ENCODE measurements at regions not wholly inside any gene's neighbourhood (a gene's known extent, or its start where the extent isn't known, plus 50 kb on each side); places are given as distances from the start of the nearest gene placed in this dataset.

DNA sequence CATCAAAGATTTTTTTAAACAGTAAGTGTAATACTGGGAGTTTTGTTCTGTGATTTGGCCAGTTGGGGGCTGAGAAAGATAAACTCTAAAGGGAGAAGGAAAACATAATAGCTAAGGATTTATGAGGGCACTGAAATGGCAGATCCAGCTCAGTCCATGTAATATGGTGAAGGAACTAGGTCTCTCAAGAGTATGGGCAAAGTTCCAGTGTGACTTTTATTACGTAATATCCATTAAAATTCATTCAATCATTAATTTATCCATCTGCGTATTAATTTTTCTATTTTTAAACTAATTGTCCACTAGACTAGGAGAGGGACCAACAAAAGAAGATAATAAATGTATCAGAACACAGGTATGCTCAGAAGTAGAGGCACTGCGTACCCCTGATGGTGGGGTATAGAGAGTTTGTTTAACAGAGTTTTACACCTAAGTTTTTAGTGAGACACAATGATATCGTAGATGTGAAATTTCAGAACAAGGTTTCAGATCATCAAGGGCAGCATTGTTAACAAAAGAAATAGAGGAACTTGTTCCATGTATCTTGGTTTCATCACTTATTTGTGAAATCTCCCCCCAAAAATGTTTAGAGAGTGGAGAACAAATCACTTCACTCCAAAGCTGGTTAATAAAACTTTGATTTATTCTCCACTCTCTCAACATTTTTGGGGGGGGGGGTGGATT lies 351.1 kb downstream of the GRXCR1 start:
- DNase-seq (ENCODE audit: low read depth, low spot score): no peak

- DNase-seq (ENCODE audit: low read depth, low spot score): no peak
These were observed 352.3 kb downstream of the GRXCR1 start for GRCh38 chr4:43244688-43245382.

GRCh38 chr4:43251841-43252240 lies 359.3 kb downstream of the GRXCR1 start:
- no peak for DNase-seq (ENCODE audit: low read depth, low spot score)

DNA sequence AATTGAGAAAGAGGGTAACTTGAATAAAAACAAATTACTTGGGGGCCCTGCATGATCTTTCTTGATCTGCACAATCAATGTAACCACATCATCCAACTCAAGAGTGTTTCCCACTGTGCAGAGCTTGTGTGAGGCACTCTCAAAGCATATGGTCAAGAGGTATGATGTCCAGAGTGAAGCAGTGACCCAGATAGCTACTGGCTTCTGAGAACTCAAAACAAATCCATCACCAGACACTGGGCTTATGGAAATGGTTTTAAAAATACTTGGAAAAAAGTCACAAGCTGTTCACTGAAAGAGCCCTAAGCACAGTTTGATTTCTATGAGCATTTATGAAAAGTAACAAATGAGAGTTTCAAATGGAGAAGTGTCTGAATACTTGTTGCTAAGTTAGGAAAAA lies 361.0 kb downstream of the GRXCR1 start:
- no peak for DNase-seq (ENCODE audit: low read depth, low spot score)

GRCh38 chr4:43264730-43265129 lies 372.2 kb downstream of the GRXCR1 start:
- DNase-seq (ENCODE audit: low read depth, low spot score): no peak

GRCh38 chr4:43271946-43272345 lies 379.4 kb downstream of the GRXCR1 start:
- no peak for DNase-seq (ENCODE audit: low read depth, low spot score)

- DNase-seq (ENCODE audit: low read depth, low spot score): no peak
These were observed 381.9 kb downstream of the GRXCR1 start for GRCh38 chr4:43274376-43274775.

GRCh38 chr4:43275779-43276178 lies 383.3 kb downstream of the GRXCR1 start:
- no peak for DNase-seq (ENCODE audit: low read depth, low spot score)

- DNase-seq (ENCODE audit: low read depth, low spot score): no peak
These were observed 383.8 kb downstream of the GRXCR1 start for GRCh38 chr4:43276321-43276720.

DNA sequence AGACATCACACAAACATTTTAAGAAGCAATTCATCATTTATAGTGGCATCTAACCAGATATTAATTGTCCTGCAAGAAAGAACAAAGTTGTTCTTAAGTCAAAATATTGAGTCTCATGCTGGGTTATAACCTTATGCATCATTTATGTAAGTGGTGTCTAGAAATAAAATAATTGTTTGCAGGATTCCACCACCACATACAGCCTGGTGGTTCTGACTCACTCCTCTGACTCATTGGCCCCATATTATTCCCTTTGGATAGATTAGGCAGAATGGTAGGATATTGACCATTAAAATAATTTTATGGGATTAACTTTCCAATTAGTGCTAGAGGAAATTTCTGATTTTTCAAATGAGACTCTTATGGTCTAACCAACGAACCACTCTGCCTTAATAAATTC lies 384.5 kb downstream of the GRXCR1 start:
- no peak for DNase-seq (ENCODE audit: low read depth, low spot score)

DNA sequence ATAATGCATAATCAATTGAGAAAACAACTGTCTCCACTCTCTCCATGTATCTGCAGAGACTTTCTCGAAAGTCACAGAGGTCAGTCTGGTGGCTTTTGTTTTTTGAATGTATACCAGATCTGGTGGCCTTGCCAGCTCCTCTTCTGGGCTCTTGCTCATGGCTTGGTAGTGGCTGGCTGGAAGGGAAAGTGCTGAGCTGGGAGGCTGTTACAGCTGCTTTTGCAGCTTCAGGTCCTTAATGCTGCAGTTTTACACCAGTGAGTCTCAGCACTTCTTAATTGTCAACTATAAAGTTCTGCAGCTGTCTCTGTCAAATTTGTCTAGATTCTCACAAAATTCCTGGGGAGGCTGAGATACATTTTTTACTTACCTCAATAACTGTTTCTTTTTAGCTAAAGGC lies 390.0 kb downstream of the GRXCR1 start:
- no peak for DNase-seq (ENCODE audit: low read depth, low spot score)

DNA sequence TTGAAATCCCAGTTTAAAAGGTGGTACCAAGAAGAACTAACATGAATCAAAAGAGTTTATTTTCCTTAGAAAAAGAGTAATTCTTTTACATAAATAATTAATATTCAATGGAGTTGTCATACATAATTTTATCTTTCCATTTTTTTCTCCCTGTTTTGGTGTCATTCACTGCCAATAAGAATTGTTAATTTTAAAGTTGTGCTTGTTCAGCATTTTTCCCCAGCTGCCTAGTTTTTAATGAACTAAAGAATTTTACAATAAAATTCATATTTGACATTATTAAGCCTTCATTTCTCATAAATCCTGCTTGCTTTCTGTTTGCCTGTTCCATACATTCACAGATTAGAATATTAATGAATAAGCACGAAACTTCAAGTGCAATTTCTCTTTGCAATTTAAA lies 393.6 kb downstream of the GRXCR1 start:
- no peak for DNase-seq (ENCODE audit: low read depth, low spot score)

DNA sequence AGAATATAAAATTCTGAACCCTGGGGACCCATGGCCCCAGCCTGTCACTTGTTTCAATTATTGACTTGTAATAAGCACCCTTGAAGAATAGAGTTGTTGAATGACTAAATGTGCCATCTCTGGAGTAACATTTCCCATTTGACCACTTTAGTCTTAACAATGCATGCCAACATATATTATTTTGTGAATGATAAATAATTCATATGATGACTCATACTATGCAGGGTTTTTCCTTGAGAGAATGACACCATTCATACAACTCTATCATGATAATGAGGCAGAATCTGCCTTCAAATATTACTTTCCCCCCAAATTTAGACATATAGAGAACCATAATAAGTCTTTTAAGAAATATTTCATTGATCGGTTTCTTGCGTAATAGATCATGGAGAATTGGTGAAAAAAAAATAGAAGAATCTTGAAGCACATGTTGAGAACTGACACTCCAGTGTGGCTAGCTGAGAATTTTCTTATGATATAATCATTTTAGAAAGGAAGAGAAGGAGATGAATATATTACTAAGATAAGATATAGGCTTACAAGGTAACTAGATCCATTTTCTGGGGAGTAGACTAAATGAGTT lies 404.5 kb downstream of the GRXCR1 start:
- DNase-seq (ENCODE audit: low read depth, low spot score): no peak

DNA sequence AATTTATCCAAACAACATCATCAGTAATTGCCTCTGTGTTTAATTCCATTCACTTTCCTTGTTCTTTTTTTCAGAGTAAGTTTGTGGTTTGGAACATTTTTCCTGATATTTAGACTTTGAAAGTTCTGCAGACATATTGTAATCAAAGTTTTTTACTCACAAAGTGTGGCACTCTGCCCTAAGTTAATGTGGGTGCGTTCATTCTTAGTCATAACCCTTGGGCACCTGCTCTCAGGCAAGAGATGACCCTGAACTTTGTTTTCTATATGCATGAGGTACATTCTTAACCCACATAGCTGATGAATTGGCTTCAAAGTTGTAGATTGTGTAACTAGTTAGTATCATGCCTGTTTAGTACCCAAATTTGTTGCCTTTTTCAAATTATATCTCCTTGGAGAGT lies 424.3 kb downstream of the GRXCR1 start:
- no peak for DNase-seq (ENCODE audit: low read depth, low spot score)

GRCh38 chr4:43325220-43325967 lies 432.9 kb downstream of the GRXCR1 start:
- no peak for DNase-seq (ENCODE audit: low read depth, low spot score)

DNA sequence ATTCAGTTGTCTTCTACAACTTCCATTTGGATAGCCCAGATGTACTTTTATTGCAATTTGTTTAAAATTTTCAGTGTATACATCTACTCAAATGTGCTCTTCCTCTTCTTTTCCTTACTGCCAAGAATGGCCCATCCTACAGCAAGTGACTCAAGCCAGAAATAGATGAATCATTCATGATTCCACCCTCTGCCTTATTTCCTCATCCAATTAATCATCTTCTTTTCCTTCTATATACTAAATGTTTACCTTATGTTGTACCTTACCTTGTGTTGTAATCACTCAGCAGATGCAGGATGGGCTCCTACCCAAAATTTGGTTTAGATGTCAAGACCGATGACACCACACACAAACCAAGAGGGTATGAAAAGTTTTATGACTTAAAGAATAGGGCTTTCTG lies 437.8 kb downstream of the GRXCR1 start:
- DNase-seq (ENCODE audit: low read depth, low spot score): no peak

GRCh38 chr4:43331226-43332051 lies 438.9 kb downstream of the GRXCR1 start:
- DNase-seq (ENCODE audit: low read depth, low spot score): no peak

DNA sequence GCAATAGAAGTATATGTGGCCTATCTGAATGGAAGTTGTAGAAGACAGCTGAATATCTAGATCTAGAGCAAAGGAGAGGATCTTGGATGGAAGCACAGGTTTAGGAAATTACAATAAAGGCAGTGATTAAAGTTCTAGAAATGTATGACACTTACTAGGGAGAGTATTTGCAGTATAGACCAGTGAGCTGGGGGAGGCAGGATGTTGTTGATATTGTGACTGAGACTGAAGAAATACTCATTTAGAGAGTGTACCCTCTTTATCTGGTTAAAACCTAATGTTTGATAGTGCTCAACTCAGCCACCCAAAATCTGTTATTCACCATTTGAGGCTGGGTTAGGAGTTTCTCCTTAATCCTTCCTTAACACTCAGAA lies 439.5 kb downstream of the GRXCR1 start:
- no peak for DNase-seq (ENCODE audit: low read depth, low spot score)

GRCh38 chr4:43337707-43338106 lies 445.2 kb downstream of the GRXCR1 start:
- no peak for DNase-seq (ENCODE audit: low read depth, low spot score)

GRCh38 chr4:43339435-43339834 lies 446.9 kb downstream of the GRXCR1 start:
- no peak for DNase-seq (ENCODE audit: low read depth, low spot score)

DNA sequence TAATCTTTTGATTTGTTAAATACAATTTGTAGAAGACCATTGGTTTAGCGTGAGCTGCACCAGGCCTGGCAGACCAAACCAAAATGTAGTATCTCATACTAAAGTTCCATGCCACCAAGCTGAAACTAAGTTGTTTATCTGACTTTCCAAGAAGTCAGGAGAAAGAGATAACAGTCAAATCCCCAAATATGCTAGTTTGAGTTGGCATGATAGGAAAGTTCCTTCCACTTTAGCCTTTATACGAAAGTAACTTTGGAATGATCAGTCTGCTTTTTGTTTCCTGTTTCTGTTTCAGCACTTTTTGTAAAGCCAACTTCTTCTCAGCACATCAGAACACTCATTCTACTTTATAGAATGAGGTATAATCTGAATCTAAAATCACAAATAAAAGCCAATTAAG lies 449.2 kb downstream of the GRXCR1 start:
- no peak for DNase-seq (ENCODE audit: low read depth, low spot score)

- no peak for DNase-seq (ENCODE audit: low read depth, low spot score)
These were observed 450.8 kb downstream of the GRXCR1 start for GRCh38 chr4:43343298-43343697.
